GM19372 (cell line): ENCODE measurements at regions not wholly inside any gene's neighbourhood (a gene's known extent, or its start where the extent isn't known, plus 50 kb on each side); places are given as distances from the start of the nearest gene placed in this dataset.

Experiments used
- ATAC-seq: cut with Tn5 transposase; IDR thresholded peaks from one replicate; pipeline ENCODE4 v1.9.1; 2021; ENCODE audit warnings: mild to moderate bottlenecking, low read depth, moderate library complexity; ENCODE audit not compliant: unreplicated experiment

- ATAC-seq = no peak
Measured at GRCh38 chr16:66081775-66082366, 284.6 kb upstream of the CDH5 start.

GRCh38 chr16:66079671-66080334, 286.7 kb upstream of the CDH5 start:
- ATAC-seq = no peak

GRCh38 chr16:66070140-66070917, 296.2 kb upstream of the CDH5 start:
- ATAC-seq = no peak

- ATAC-seq = no peak
Measured at GRCh38 chr16:66069587-66069986, 296.9 kb upstream of the CDH5 start.

GRCh38 chr16:66066404-66066803, 300.1 kb upstream of the CDH5 start:
- ATAC-seq = no peak

- ATAC-seq = no peak
Measured at GRCh38 chr16:66065925-66066324, 300.6 kb upstream of the CDH5 start.

- ATAC-seq = no peak
Measured at GRCh38 chr16:66064801-66065530, 301.5 kb upstream of the CDH5 start.

GRCh38 chr16:66058832-66059231, 307.7 kb upstream of the CDH5 start:
- no peak for ATAC-seq

GRCh38 chr16:66058172-66058691, 308.3 kb upstream of the CDH5 start:
- no peak for ATAC-seq

- no peak for ATAC-seq
Measured at GRCh38 chr16:66057057-66057456, 309.4 kb upstream of the CDH5 start.

- no peak for ATAC-seq
Measured at GRCh38 chr16:66054095-66054494, 312.4 kb upstream of the CDH5 start.

GRCh38 chr16:66052745-66053144, 313.7 kb upstream of the CDH5 start:
- ATAC-seq = no peak

- ATAC-seq = no peak
Measured at GRCh38 chr16:66050991-66051390, 315.5 kb upstream of the CDH5 start.

GRCh38 chr16:66049865-66050264, 316.6 kb upstream of the CDH5 start:
- no peak for ATAC-seq

- ATAC-seq = no peak
Measured at GRCh38 chr16:66045626-66046025, 320.9 kb upstream of the CDH5 start.

GRCh38 chr16:66044556-66044955, 321.9 kb upstream of the CDH5 start:
- no peak for ATAC-seq

GRCh38 chr16:66044089-66044488, 322.4 kb upstream of the CDH5 start:
- no peak for ATAC-seq

- no peak for ATAC-seq
Measured at GRCh38 chr16:66043326-66043725, 323.2 kb upstream of the CDH5 start.

- ATAC-seq = no peak
Measured at GRCh38 chr16:66042341-66042740, 324.1 kb upstream of the CDH5 start.

GRCh38 chr16:66041907-66042306, 324.6 kb upstream of the CDH5 start:
- no peak for ATAC-seq

GRCh38 chr16:66039793-66040192, 326.7 kb upstream of the CDH5 start:
- ATAC-seq = no peak
